SK-N-SH (cell line): ENCODE measurements at regions not wholly inside any gene's neighbourhood (a gene's known extent, or its start where the extent isn't known, plus 50 kb on each side); places are given as distances from the start of the nearest gene placed in this dataset.

Experiments used
- CTCF ChIA-PET: fragments of 300-600, 350-600 bp; formaldehyde crosslinking; extraction: SDS; loops from one replicate; lab custom pipeline; 2021; lab: Yijun Ruan, JAX
- POLR2A ChIA-PET: fragments of 350-600 bp; sonication (Branson Sonifier 250); formaldehyde crosslinking; extraction: SDS; loops from one replicate; lab custom pipeline; 2020; ENCODE audit warnings: antibody characterized with exemption, inconsistent platforms; lab: Yijun Ruan, JAX
- DNase-seq: peaks from one replicate; pipeline ENCODE4 v3.0.0; 2012
- H2AFZ ChIP-seq: fragments of 200-600 bp; sonication (generic); 2 replicates; pipeline ENCODE4 v1.8.1; 2016; ENCODE audit warnings: antibody characterized with exemption, mild to moderate bottlenecking, low read depth
- H3F3A ChIP-seq: fragments of 200-600 bp; sonication (generic); replicated peaks from 2 replicates; pipeline ENCODE3; 2016; ENCODE audit warnings: antibody characterized with exemption, mild to moderate bottlenecking; ENCODE audit not compliant: insufficient read depth
- H3K27ac ChIP-seq, 2 experiments: fragments of 200-500 bp in 1 of 2; fragments of 200-600 bp in 1 of 2; sonication (Bioruptor generic) in 1 of 2; sonication (generic), shearing (Covaris generic) in 1 of 2; 2 replicates each; pipeline versions ENCODE4 v1.5.1 to v1.6.1; 2014 to 2016; ENCODE audit warnings: low read depth in 2 of 2, inconsistent platforms in 1 of 2, low read length in 1 of 2, mild to moderate bottlenecking in 1 of 2, mixed read lengths in 1 of 2
- H3K27me3 ChIP-seq: fragments of 200-600 bp; sonication (generic), shearing (Covaris generic); 2 replicates; pipeline ENCODE4 v1.6.1; 2016; ENCODE audit warnings: mixed run types; ENCODE audit not compliant: insufficient read depth
- H3K36me3 ChIP-seq, 2 experiments: fragments of 200-500 bp in 1 of 2; fragments of 200-600 bp in 1 of 2; sonication (Bioruptor generic) in 1 of 2; sonication (generic) in 1 of 2; replicated peaks in 1 of 2; 2 replicates each; pipeline versions ENCODE3 to v1.5.1; 2014 to 2016; ENCODE audit warnings: low read length in 1 of 2, mild to moderate bottlenecking in 1 of 2; ENCODE audit not compliant: insufficient read depth in 2 of 2, control insufficient read depth in 1 of 2
- H3K4me1 ChIP-seq, 2 experiments: fragments of 200-500 bp in 1 of 2; fragments of 200-600 bp in 1 of 2; sonication (Bioruptor generic) in 1 of 2; sonication (generic), shearing (Covaris generic) in 1 of 2; 2 replicates each; pipeline versions ENCODE4 v1.5.1 to v1.6.1; 2014 to 2016; ENCODE audit warnings: low read depth in 1 of 2, low read length in 1 of 2, mixed run types in 1 of 2; ENCODE audit not compliant: insufficient read depth in 2 of 2, control insufficient read depth in 1 of 2
- H3K4me2 ChIP-seq: fragments of 200-600 bp; sonication (generic), shearing (Covaris generic); 2 replicates; pipeline ENCODE4 v1.6.1; 2017; ENCODE audit warnings: mixed run types
- H3K4me3 ChIP-seq, 2 experiments: fragments of 200-500 bp in 1 of 2; fragments of 200-600 bp in 1 of 2; sonication (Bioruptor generic) in 1 of 2; sonication (generic), shearing (Covaris generic) in 1 of 2; 2 replicates each; pipeline versions ENCODE4 v1.5.1 to v1.8.1; 2014 to 2016; ENCODE audit warnings: low read depth in 2 of 2, inconsistent platforms in 1 of 2, low read length in 1 of 2, mild to moderate bottlenecking in 1 of 2, mixed read lengths in 1 of 2, moderate library complexity in 1 of 2
- H3K79me2 ChIP-seq: fragments of 200-600 bp; sonication (generic); 2 replicates; pipeline ENCODE4 v1.8.1; 2017; ENCODE audit warnings: mild to moderate bottlenecking; ENCODE audit not compliant: insufficient read depth
- H3K9ac ChIP-seq: fragments of 200-600 bp; sonication (generic); 2 replicates; pipeline ENCODE4 v1.6.1; 2017; ENCODE audit warnings: mixed run types
- H3K9me2 ChIP-seq: fragments of 200-600 bp; sonication (generic); 2 replicates; pipeline ENCODE4 v1.6.1; 2017; ENCODE audit warnings: mixed run types
- H3K9me3 ChIP-seq: fragments of 200-600 bp; sonication (generic); 2 replicates; pipeline ENCODE4 v1.6.1; 2017; ENCODE audit warnings: mixed run types, mild to moderate bottlenecking, moderate library complexity
- H4K20me1 ChIP-seq: fragments of 200-600 bp; sonication (generic); 2 replicates; pipeline ENCODE4 v1.6.1; 2017; ENCODE audit warnings: mild to moderate bottlenecking, mixed run types; ENCODE audit not compliant: insufficient read depth
- ELF1 ChIP-seq: IDR thresholded peaks from 2 replicates; pipeline ENCODE4 v1.4.0; 2012
- EP300 ChIP-seq, 2 experiments: IDR thresholded peaks; 2 replicates each; pipeline versions ENCODE4 v1.4.0 to v1.6.1; 2012; ENCODE audit warnings: borderline replicate concordance in 1 of 2, low read depth in 1 of 2, low read length in 1 of 2
- FOXJ3 ChIP-seq: sonication (generic); formaldehyde crosslinking; IDR thresholded peaks from 2 replicates; pipeline ENCODE4 v1.5.1; 2020; ENCODE audit warnings: mild to moderate bottlenecking, missing genetic modification reagents
- GABPA ChIP-seq: IDR thresholded peaks from 2 replicates; pipeline ENCODE4 v1.4.0; 2012; ENCODE audit warnings: low read depth, mild to moderate bottlenecking
- JUND ChIP-seq: IDR thresholded peaks from 2 replicates; pipeline ENCODE4 v1.4.0; 2012
- MEF2A ChIP-seq: IDR thresholded peaks from 2 replicates; pipeline ENCODE4 v1.4.0; 2012; ENCODE audit warnings: low read depth, borderline replicate concordance
- MXI1 ChIP-seq: IDR thresholded peaks from 2 replicates; pipeline ENCODE4 v1.6.1; 2012; ENCODE audit warnings: mild to moderate bottlenecking, low read depth, low read length, improper control_type of control experiment
- NRF1 ChIP-seq: IDR thresholded peaks from 2 replicates; pipeline ENCODE4 v1.6.1; 2012; ENCODE audit warnings: low read depth, mild to moderate bottlenecking, low read length
- POLR2AphosphoS5 ChIP-seq: IDR thresholded peaks from 2 replicates; pipeline ENCODE4 v1.6.1; 2012; ENCODE audit warnings: low read depth, low read length
- RAD21 ChIP-seq: IDR thresholded peaks from 2 replicates; pipeline ENCODE4 v1.6.1; 2012; ENCODE audit warnings: mild to moderate bottlenecking, low read length
- REST ChIP-seq: IDR thresholded peaks from 2 replicates; pipeline ENCODE4 v1.6.1; 2012; ENCODE audit warnings: mild to moderate bottlenecking, low read depth, low read length, moderate library complexity
- TAF1 ChIP-seq: IDR thresholded peaks from 2 replicates; pipeline ENCODE4 v1.6.1; 2012; ENCODE audit warnings: low read depth, mild to moderate bottlenecking, low read length, moderate library complexity, borderline replicate concordance
- YY1 ChIP-seq: IDR thresholded peaks from 2 replicates; pipeline ENCODE4 v1.4.0; 2012; ENCODE audit warnings: low read depth, mild to moderate bottlenecking
- WGBS: methylation state at CpG from one replicate; pipeline ENCODE4 v1.1.6; 2017; ENCODE audit warnings: low lambda C conversion rate; 5-methylcytosine and 5-hydroxymethylcytosine counted together
- TF ChIP-seq, protein P1 (sequence below): IDR thresholded peaks from 2 replicates; pipeline ENCODE4; 2012
- TF ChIP-seq, protein P2 (sequence below): IDR thresholded peaks from 2 replicates; pipeline ENCODE4 v1.4.0; 2012; ENCODE audit warnings: low read depth, borderline replicate concordance

DNA sequence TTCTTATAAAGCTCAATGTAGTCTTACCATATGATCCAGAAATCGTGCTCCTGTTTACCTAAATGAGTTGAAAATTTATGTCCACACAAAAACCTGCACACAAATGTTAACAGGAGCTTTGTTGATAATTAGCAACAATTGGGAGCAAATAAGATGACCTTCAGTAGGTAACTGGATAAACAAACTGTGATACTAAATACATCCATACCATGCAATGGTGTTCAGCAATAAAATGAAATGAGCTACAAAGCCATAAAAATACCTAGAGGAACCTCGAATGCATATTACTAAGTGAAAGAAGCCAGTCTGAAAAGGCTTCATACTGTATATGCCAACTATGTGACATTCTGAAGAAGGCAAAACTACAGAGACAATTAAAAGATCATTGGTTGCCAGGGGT lies 185.6 kb upstream of the HNRNPA3 start:
- Histone ChIP-seq H3K4me2 (no peak overlapping the region), H3K9me3 (no peaks in the 10 kb centered on the region), H3K9me2 (no peaks in the 10 kb centered on the region), H3K4me3 (no peak overlapping the region), H3K36me3 (no peaks in the 10 kb centered on the region), H3K79me2 (no peaks in the 10 kb centered on the region), H3K27me3 (peaks cover 5% of the 10 kb centered on the region; the same call in 1 of the 2 replicates), H4K20me1 (no peaks in the 10 kb centered on the region), H3K9ac (no peak overlapping the region), H3K27ac (no peak overlapping the region), H3K4me1 (peaks cover 0 to 28% of the 10 kb centered on the region in 2 experiments; a peak in 2 of 4 replicates), H3F3A (no peaks in the 10 kb centered on the region), H2AFZ (no peak overlapping the region)
- WGBS: 15% methylated on average over 2 of the region's 2 CpGs
- no peak for DNase-seq
- no peak for TF ChIP-seq MXI1
- no peak for TF ChIP-seq GABPA
- TF ChIP-seq YY1: no peak
- no peak for TF ChIP-seq NRF1
- no peak for TF ChIP-seq EP300 (IDR thresholded peaks at IDR 0.05; ENCODE audit: borderline replicate concordance in 1 of 2, low read depth in 1 of 2, low read length in 1 of 2)
- no peak for TF ChIP-seq TAF1
- TF ChIP-seq, protein P1, sequence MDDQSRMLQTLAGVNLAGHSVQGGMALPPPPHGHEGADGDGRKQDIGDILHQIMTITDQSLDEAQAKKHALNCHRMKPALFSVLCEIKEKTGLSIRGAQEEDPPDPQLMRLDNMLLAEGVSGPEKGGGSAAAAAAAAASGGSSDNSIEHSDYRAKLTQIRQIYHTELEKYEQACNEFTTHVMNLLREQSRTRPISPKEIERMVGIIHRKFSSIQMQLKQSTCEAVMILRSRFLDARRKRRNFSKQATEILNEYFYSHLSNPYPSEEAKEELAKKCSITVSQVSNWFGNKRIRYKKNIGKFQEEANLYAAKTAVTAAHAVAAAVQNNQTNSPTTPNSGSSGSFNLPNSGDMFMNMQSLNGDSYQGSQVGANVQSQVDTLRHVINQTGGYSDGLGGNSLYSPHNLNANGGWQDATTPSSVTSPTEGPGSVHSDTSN: no peak
- TF ChIP-seq ELF1: no peak
- TF ChIP-seq RAD21: no peak
- no peak for TF ChIP-seq FOXJ3 (CRISPR knock-in tag)
- no peak for TF ChIP-seq MEF2A
- no peak for TF ChIP-seq REST
- TF ChIP-seq JUND: no peak
- TF ChIP-seq POLR2AphosphoS5: no peak
- TF ChIP-seq, protein P2, sequence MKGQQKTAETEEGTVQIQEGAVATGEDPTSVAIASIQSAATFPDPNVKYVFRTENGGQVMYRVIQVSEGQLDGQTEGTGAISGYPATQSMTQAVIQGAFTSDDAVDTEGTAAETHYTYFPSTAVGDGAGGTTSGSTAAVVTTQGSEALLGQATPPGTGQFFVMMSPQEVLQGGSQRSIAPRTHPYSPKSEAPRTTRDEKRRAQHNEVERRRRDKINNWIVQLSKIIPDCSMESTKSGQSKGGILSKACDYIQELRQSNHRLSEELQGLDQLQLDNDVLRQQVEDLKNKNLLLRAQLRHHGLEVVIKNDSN: no peak
- ChIA-PET POLR2A (no interaction called here), CTCF (no interaction called here)
